H9 (cell line): ENCODE measurements at regions not wholly inside any gene's neighbourhood (a gene's known extent, or its start where the extent isn't known, plus 50 kb on each side); places are given as distances from the start of the nearest gene placed in this dataset.

Experiments used
- DNase-seq: peaks from one replicate; pipeline ENCODE4 v3.0.0-alpha.2; 2017
- H2AFZ ChIP-seq: one replicate; pipeline ENCODE4 v1.6.1; 2013; ENCODE audit warnings: mild to moderate bottlenecking, low read length, control low read depth, moderate library complexity
- H2AK5ac ChIP-seq: 2 replicates; pipeline ENCODE4 v1.6.1; 2013; ENCODE audit warnings: low read length, control low read depth, mixed read lengths; ENCODE audit not compliant: insufficient read length
- H2BK120ac ChIP-seq: one replicate; pipeline ENCODE4 v1.6.1; 2013; ENCODE audit warnings: low read depth, mild to moderate bottlenecking, low read length, control low read depth, inconsistent platforms; ENCODE audit not compliant: poor library complexity, severe bottlenecking
- H2BK12ac ChIP-seq: 2 replicates; pipeline ENCODE4 v1.6.1; 2013; ENCODE audit warnings: low read length, control low read depth, mixed read lengths, low read depth; ENCODE audit not compliant: insufficient read length
- H2BK15ac ChIP-seq: 2 replicates; pipeline ENCODE4 v1.6.1; 2013; ENCODE audit warnings: low read depth, low read length, control low read depth
- H2BK20ac ChIP-seq: one replicate; pipeline ENCODE4 v1.6.1; 2013; ENCODE audit warnings: low read depth, mild to moderate bottlenecking, low read length, control low read depth, inconsistent platforms; ENCODE audit not compliant: poor library complexity, severe bottlenecking
- H2BK5ac ChIP-seq: 2 replicates; pipeline ENCODE4 v1.6.1; 2013; ENCODE audit warnings: low read length, control low read depth, mixed read lengths; ENCODE audit not compliant: insufficient read length
- H3K14ac ChIP-seq: 2 replicates; pipeline ENCODE4 v1.6.1; 2013; ENCODE audit warnings: low read length, control low read depth; ENCODE audit not compliant: insufficient read depth
- H3K18ac ChIP-seq: 2 replicates; pipeline ENCODE4 v1.6.1; 2013; ENCODE audit warnings: low read depth, mild to moderate bottlenecking, mixed read lengths, low read length, control low read depth; ENCODE audit not compliant: insufficient read length
- H3K23ac ChIP-seq: 2 replicates; pipeline ENCODE4 v1.6.1; 2013; ENCODE audit warnings: low read length, control low read depth, mixed read lengths, low read depth; ENCODE audit not compliant: insufficient read length
- H3K23me2 ChIP-seq: 2 replicates; pipeline ENCODE4 v1.6.1; 2013; ENCODE audit warnings: low read depth, mild to moderate bottlenecking, mixed read lengths, low read length, control low read depth; ENCODE audit not compliant: insufficient read length, poor library complexity, severe bottlenecking
- H3K27ac ChIP-seq: 2 replicates; pipeline ENCODE4 v1.5.1; 2013; ENCODE audit warnings: low read length, control low read depth, mixed read lengths, low read depth; ENCODE audit not compliant: insufficient read length
- H3K27me3 ChIP-seq: 2 replicates; pipeline ENCODE4 v1.6.1; 2013; ENCODE audit warnings: low read length, control low read depth, inconsistent platforms; ENCODE audit not compliant: insufficient read depth
- H3K4ac ChIP-seq: 2 replicates; pipeline ENCODE4 v1.6.1; 2013; ENCODE audit warnings: low read depth, mild to moderate bottlenecking, control low read depth, inconsistent platforms, low read length, moderate library complexity
- H3K4me1 ChIP-seq: 2 replicates; pipeline ENCODE4 v1.6.1; 2013; ENCODE audit warnings: low read length, control low read depth, inconsistent platforms; ENCODE audit not compliant: insufficient read depth
- H3K4me2 ChIP-seq: 2 replicates; pipeline ENCODE4 v1.6.1; 2013; ENCODE audit warnings: low read length, control low read depth, mixed read lengths; ENCODE audit not compliant: insufficient read length, insufficient read depth
- H3K56ac ChIP-seq: 2 replicates; pipeline ENCODE4 v1.6.1; 2013; ENCODE audit warnings: low read depth, mild to moderate bottlenecking, mixed read lengths, low read length, control low read depth; ENCODE audit not compliant: insufficient read length
- H3K79me1 ChIP-seq: 2 replicates; pipeline ENCODE4 v1.6.1; 2013; ENCODE audit warnings: low read depth, mild to moderate bottlenecking, moderate library complexity, low read length, control low read depth, inconsistent platforms; ENCODE audit not compliant: insufficient read depth, poor library complexity, severe bottlenecking
- H3K79me2 ChIP-seq: 2 replicates; pipeline ENCODE4 v1.6.1; 2013; ENCODE audit warnings: low read length, control low read depth, inconsistent platforms; ENCODE audit not compliant: insufficient read depth
- H3K9ac ChIP-seq: 2 replicates; pipeline ENCODE4 v1.6.1; 2013; ENCODE audit warnings: low read length, control low read depth, mixed read lengths; ENCODE audit not compliant: insufficient read length; ENCODE audit errors: extremely low read depth
- H3K9me3 ChIP-seq: one replicate; pipeline ENCODE4 v1.6.1; 2013; ENCODE audit warnings: low read depth, low read length, inconsistent platforms; ENCODE audit not compliant: control insufficient read depth
- H3T11ph ChIP-seq: one replicate; pipeline ENCODE4 v1.6.1; 2013; ENCODE audit warnings: mild to moderate bottlenecking, low read length, control low read depth, inconsistent platforms
- H4K20me1 ChIP-seq: one replicate; pipeline ENCODE4 v1.6.1; 2013; ENCODE audit not compliant: control insufficient read depth, insufficient read length, insufficient read depth
- H4K5ac ChIP-seq: 2 replicates; pipeline ENCODE4 v1.6.1; 2013; ENCODE audit warnings: low read depth, mild to moderate bottlenecking, mixed read lengths, low read length, control low read depth; ENCODE audit not compliant: insufficient read length
- H4K8ac ChIP-seq: replicated peaks from 2 replicates; pipeline ENCODE4 v1.6.1; 2013; ENCODE audit warnings: low read length, control low read depth, mixed read lengths, low read depth; ENCODE audit not compliant: insufficient read length
- H4K91ac ChIP-seq: 2 replicates; pipeline ENCODE4 v1.6.1; 2013; ENCODE audit warnings: low read depth, mild to moderate bottlenecking, moderate library complexity, mixed read lengths, low read length, control low read depth; ENCODE audit not compliant: insufficient read length
- H3K27ac Mint-ChIP-seq, 3 experiments: 2 replicates in 2 of 3; 3 replicates in 1 of 3; pipeline ENCODE4 v1.8.0; 2020 to 2021; ENCODE audit warnings: mixed read lengths in 3 of 3, mild to moderate bottlenecking in 1 of 3, moderate library complexity in 1 of 3
- H3K27me3 Mint-ChIP-seq: 2 replicates; pipeline ENCODE4 v1.8.0; 2021; ENCODE audit warnings: low read depth, mild to moderate bottlenecking, moderate library complexity, mixed read lengths
- H3K36me3 Mint-ChIP-seq, 3 experiments: 2 replicates in 2 of 3; 3 replicates in 1 of 3; pipeline ENCODE4 v1.8.0; 2020 to 2021; ENCODE audit warnings: low read depth in 3 of 3, mixed read lengths in 3 of 3; ENCODE audit not compliant: insufficient read depth in 1 of 3
- H3K4me1 Mint-ChIP-seq, 2 experiments: 2 replicates each; pipeline ENCODE4 v1.8.0; 2020; ENCODE audit warnings: mixed read lengths in 2 of 2
- H3K4me3 Mint-ChIP-seq, 2 experiments: 2 replicates in 1 of 2; 3 replicates in 1 of 2; pipeline ENCODE4 v1.8.0; 2020 to 2021; ENCODE audit warnings: mild to moderate bottlenecking in 2 of 2, mixed read lengths in 2 of 2, moderate library complexity in 1 of 2
- H3K9me3 Mint-ChIP-seq, 2 experiments: 2 replicates in 1 of 2; 3 replicates in 1 of 2; pipeline ENCODE4 v1.8.0; 2020; ENCODE audit warnings: mild to moderate bottlenecking in 2 of 2, mixed read lengths in 2 of 2, moderate library complexity in 1 of 2
- WGBS: extraction: QIAGEN DNeasy Blood & Tissue Kit; methylation state at CpG from one replicate; pipeline ENCODE4 v1.1.7; 2013; ENCODE audit warnings: missing lambda C conversion rate, low lambda C conversion rate, mixed read lengths; ENCODE audit not compliant: insufficient read length; ENCODE audit errors: extremely low coverage; 5-methylcytosine and 5-hydroxymethylcytosine counted together
- TF ChIP-seq, protein P1 (sequence below): fragments of 200-600 bp; sonication (generic); conservative IDR thresholded peaks from 3 replicates; pipeline ENCODE4 v1.8.0; 2021; ENCODE audit warnings: antibody characterized with exemption, mild to moderate bottlenecking

- WGBS, result no CpG with 5 or more reads among the region's 4 CpGs
- no peak overlapping the region for H3K4me2 ChIP-seq
- no peak overlapping the region for H3K27ac Mint-ChIP-seq
- no peaks in the 10 kb centered on the region for H3K79me1 ChIP-seq
- no peak overlapping the region for H2BK20ac ChIP-seq
- H3T11ph ChIP-seq, result no peak overlapping the region
- H3K27ac ChIP-seq, result no peak overlapping the region
- H3K4ac ChIP-seq, result no peak overlapping the region
- no peak overlapping the region for H3K18ac ChIP-seq
- no peak overlapping the region for H4K5ac ChIP-seq
- no peak overlapping the region for H2BK15ac ChIP-seq
- H3K14ac ChIP-seq, result no peak overlapping the region
- no peak overlapping the region for H2BK12ac ChIP-seq
- H4K8ac ChIP-seq, result no peak overlapping the region
- no peaks in the 10 kb centered on the region for H4K20me1 ChIP-seq
- H4K91ac ChIP-seq, result no peak overlapping the region
- H3K4me1 Mint-ChIP-seq, result peaks cover 0 to 7% of the 10 kb centered on the region in 2 experiments; a peak in 3 of 4 replicates
- no peaks in the 10 kb centered on the region for H3K23me2 ChIP-seq
- H3K4me1 ChIP-seq, result no peaks in the 10 kb centered on the region
- peaks cover 0 to 6% (median 4%) of the 10 kb centered on the region in 3 experiments; a peak in 1 of 7 replicates for H3K36me3 Mint-ChIP-seq
- H3K27me3 Mint-ChIP-seq, result no peaks in the 10 kb centered on the region
- H3K79me2 ChIP-seq, result no peaks in the 10 kb centered on the region
- H2AFZ ChIP-seq, result no peak overlapping the region
- H3K4me3 Mint-ChIP-seq, result no peak overlapping the region
- H3K56ac ChIP-seq, result no peak overlapping the region
- no peaks in the 10 kb centered on the region; a peak in 1 of 5 replicates for H3K9me3 Mint-ChIP-seq
- H2BK120ac ChIP-seq, result no peak overlapping the region
- TF ChIP-seq, protein P1, sequence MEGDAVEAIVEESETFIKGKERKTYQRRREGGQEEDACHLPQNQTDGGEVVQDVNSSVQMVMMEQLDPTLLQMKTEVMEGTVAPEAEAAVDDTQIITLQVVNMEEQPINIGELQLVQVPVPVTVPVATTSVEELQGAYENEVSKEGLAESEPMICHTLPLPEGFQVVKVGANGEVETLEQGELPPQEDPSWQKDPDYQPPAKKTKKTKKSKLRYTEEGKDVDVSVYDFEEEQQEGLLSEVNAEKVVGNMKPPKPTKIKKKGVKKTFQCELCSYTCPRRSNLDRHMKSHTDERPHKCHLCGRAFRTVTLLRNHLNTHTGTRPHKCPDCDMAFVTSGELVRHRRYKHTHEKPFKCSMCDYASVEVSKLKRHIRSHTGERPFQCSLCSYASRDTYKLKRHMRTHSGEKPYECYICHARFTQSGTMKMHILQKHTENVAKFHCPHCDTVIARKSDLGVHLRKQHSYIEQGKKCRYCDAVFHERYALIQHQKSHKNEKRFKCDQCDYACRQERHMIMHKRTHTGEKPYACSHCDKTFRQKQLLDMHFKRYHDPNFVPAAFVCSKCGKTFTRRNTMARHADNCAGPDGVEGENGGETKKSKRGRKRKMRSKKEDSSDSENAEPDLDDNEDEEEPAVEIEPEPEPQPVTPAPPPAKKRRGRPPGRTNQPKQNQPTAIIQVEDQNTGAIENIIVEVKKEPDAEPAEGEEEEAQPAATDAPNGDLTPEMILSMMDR, result no peak
- H3K9ac ChIP-seq, result no peak overlapping the region
- H3K9me3 ChIP-seq, result no peaks in the 10 kb centered on the region
- H2AK5ac ChIP-seq, result no peak overlapping the region
- H3K27me3 ChIP-seq, result no peaks in the 10 kb centered on the region
- no peak for DNase-seq
- H3K23ac ChIP-seq, result no peak overlapping the region
- no peak overlapping the region for H2BK5ac ChIP-seq
Observed at GRCh38 chr1:83067954-83068353, 931.0 kb downstream of the TTLL7 start.
